Upper lobe of left lung (tissue), 4 donors: ENCODE measurements at regions not wholly inside any gene's neighbourhood (a gene's known extent, or its start where the extent isn't known, plus 50 kb on each side); places are given as distances from the start of the nearest gene placed in this dataset.

Experiments used
- EP300 ChIP-seq, 4 donors: sonication (generic); formaldehyde crosslinking; IDR thresholded peaks; one replicate each; pipeline ENCODE4 v1.5.1; 2017; ENCODE audit warnings: antibody characterized with exemption in 4 of 4, control low read depth in 2 of 4
- POLR2A ChIP-seq, 4 donors: fragments of 450-650 bp; IDR thresholded peaks; one replicate each; pipeline ENCODE4 v1.5.1; 2016 to 2017; ENCODE audit warnings: antibody characterized with exemption in 4 of 4, mild to moderate bottlenecking in 2 of 4
- POLR2AphosphoS5 ChIP-seq, 2 donors: sonication (generic); formaldehyde crosslinking; IDR thresholded peaks; one replicate each; pipeline ENCODE4 v1.5.1; 2017; ENCODE audit warnings: antibody characterized with exemption in 2 of 2
- TF ChIP-seq, protein P1 (sequence below), 6 experiments: fragments of 450-650 bp in 4 of 6; fragments of 200-600 bp in 2 of 6; sonication (generic) in 2 of 6; IDR thresholded peaks; one replicate each; pipeline ENCODE4 v1.5.1; 2016 to 2019; ENCODE audit warnings: antibody characterized with exemption in 6 of 6

DNA sequence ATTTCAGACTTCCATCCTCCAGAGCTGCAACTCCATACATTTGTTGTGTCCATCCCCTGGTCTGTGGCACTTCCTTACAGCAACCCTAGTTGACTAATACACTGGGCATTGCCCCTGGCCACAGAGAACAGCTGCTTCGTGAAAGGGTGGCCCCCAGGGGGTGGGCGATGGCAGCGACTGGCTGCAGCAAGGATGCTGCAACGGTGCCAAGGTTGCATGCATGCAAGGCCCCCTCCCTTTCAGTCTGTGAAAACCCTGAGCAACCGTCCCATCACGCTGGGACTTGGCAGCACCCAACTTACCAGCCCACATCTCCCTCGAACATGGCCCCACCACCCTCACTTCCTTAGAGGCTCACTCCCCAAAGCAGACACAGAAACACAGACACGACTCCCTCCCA, 162.5 kb downstream of the MED10 start:
- TF ChIP-seq, protein P1, sequence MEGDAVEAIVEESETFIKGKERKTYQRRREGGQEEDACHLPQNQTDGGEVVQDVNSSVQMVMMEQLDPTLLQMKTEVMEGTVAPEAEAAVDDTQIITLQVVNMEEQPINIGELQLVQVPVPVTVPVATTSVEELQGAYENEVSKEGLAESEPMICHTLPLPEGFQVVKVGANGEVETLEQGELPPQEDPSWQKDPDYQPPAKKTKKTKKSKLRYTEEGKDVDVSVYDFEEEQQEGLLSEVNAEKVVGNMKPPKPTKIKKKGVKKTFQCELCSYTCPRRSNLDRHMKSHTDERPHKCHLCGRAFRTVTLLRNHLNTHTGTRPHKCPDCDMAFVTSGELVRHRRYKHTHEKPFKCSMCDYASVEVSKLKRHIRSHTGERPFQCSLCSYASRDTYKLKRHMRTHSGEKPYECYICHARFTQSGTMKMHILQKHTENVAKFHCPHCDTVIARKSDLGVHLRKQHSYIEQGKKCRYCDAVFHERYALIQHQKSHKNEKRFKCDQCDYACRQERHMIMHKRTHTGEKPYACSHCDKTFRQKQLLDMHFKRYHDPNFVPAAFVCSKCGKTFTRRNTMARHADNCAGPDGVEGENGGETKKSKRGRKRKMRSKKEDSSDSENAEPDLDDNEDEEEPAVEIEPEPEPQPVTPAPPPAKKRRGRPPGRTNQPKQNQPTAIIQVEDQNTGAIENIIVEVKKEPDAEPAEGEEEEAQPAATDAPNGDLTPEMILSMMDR (IDR thresholded peaks at IDR 0.05): no peak
- TF ChIP-seq POLR2A (IDR thresholded peaks at IDR 0.05): no peak
- TF ChIP-seq POLR2AphosphoS5 (IDR thresholded peaks at IDR 0.05): no peak
- TF ChIP-seq EP300 (IDR thresholded peaks at IDR 0.05): no peak
